ENCODE measurements at regions not wholly inside any gene's neighbourhood (a gene's known extent, or its start where the extent isn't known, plus 50 kb on each side); places are given as distances from the start of the nearest gene placed in this dataset.

- DNase-seq, result no peak
Measured at GRCh38 chr15:62935300-62936081, 107.1 kb upstream of the TPM1 start.

DNA sequence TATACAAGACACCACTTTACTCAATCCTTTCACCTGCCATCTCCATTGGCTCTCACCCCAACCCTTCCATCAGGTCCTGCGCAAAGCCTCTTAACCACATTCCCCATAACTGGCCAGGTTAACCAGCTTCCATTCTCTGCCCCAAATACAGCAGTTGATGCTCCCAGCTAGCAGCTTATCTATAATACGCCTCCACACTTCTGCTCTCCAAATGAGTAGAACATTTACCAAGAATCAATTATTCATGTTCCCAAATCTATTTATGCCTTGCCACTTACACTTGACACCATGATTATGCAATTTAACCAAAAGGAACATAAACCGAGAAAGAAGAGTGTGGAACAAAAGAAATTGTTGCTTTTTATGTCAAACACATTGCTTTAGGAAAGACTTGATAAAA lies 103.7 kb upstream of the TPM1 start:
- no peak for DNase-seq

GRCh38 chr15:62940093-62940754 lies 102.3 kb upstream of the TPM1 start:
- no peak for DNase-seq

DNA sequence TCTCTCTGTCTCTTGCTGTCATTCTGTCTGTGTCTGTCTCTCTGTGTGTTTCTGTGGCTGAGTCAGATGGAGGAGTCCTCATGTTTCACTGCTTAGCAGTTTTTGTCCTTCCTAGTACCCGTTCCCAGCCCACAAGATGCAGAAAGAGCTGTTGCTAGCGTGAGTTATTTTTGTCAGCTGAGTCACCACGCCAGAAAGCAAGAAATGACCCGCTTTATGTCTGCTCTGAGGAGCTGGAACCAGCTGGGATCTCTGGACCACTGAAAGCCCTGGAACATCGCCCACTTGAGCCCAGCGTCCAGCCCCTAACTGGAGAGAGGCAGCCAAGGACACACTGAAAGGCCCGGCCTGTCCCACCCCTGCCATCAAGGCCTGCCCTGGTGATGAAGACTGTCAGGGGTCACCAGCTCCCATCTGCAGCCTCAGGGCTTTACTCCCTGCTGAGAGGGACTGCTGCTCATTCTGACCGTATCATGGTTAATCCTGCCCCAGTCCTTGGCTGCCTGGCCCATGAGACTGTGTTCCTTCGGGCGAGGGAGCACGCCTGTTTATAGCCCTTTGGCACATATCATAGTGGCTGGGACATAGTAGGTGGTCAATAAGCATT lies 101.7 kb upstream of the TPM1 start:
- no peak for DNase-seq

- DNase-seq, result no peak
Measured at GRCh38 chr15:62941699-62942098, 100.8 kb upstream of the TPM1 start.

GRCh38 chr15:62942428-62942827 lies 100.1 kb upstream of the TPM1 start:
- no peak for DNase-seq

- no peak for DNase-seq
Measured at GRCh38 chr15:62945063-62945462, 97.5 kb upstream of the TPM1 start.

DNA sequence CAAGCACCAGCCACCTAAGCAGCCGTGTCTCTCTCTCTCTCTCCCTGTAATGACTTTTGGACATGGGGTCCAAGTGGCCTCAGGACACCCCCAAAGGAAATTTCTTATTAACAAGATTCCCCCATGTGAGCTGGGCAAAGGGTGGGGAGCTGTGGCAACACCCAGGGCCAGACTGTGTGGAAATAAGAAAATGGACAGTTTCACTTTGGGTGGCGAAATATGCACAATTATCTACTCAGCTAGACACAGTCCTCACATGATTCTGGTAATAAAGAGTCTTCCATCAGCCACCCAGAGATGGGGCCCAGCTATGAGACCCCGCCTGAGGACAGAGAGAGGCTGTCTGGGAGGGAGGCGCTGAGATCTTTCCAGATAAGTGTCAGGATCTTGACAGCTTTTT lies 96.8 kb upstream of the TPM1 start:
- DNase-seq, result no peak

GRCh38 chr15:62946940-62947339 lies 95.6 kb upstream of the TPM1 start:
- no peak for DNase-seq

DNA sequence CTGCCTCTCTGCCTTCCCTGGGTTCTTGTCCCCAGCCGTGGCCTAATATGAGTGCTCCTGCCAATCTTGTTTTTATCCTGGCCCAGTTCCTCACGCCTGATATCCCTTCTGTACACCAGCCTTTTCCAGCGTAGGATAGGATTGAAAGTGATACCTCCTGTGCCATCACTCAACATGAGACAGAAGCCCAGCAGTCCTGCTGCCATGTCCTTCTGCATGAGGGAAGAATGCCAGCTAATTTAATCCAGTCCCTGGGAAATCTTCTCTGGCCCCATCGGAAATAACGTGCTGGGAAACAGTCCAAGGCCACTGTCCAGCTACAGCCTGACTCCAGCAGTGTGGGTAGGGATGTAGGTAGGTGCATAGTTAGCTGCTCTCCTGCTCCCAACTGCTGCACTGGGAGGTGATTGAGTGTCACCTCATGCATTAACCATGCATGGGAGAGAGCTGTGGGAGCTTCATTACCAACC lies 92.0 kb upstream of the TPM1 start:
- DNase-seq, result no peak

- no peak for DNase-seq
Measured at GRCh38 chr15:62951481-62951880, 91.1 kb upstream of the TPM1 start.

- no peak for DNase-seq
Measured at GRCh38 chr15:62953021-62953420, 89.5 kb upstream of the TPM1 start.

GRCh38 chr15:62953496-62954045 lies 89.0 kb upstream of the TPM1 start:
- DNase-seq, result no peak

- no peak for DNase-seq
Measured at GRCh38 chr15:62957130-62957529, 85.4 kb upstream of the TPM1 start.

DNA sequence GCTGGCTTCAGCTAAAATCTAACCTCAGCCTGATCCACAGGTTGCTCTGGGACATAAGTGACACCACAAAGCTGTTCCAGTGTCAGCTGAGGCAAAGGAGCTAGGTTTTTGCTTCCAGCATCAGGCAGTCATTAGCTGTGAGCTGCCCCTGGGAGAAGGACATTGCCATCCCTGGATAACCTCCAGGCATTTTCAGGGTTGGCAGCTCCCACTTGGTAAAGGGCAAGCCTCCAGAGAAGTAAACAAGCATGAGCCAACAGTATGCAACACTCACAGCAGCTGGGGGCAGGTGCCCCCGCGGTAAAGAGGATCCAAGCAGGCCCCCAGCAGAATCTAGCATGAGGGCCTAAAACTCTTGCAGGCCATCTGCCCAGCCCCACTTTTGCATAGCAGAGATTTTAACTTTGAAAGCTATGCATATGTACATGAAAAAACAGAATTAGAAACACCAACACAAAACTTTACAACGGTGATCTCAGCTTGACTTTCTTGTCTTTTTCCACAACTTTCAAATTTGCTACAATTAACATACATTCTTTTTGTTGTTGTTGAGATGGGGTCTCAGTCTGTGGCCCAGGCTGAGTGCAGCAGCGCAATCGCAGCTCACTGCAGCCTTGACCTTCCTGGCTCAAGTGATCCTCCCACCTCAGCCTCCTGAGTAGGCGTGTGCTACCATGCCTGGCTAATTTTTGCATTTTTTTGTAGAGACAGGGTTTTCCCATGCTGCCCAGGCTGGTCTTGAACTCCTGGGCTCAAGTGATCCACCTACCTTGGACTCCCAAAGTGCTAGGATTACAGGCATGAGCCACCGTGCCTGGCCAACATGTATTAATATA lies 83.8 kb upstream of the TPM1 start:
- DNase-seq, result no peak

- no peak for DNase-seq
Measured at GRCh38 chr15:62961134-62961533, 81.4 kb upstream of the TPM1 start.

DNA sequence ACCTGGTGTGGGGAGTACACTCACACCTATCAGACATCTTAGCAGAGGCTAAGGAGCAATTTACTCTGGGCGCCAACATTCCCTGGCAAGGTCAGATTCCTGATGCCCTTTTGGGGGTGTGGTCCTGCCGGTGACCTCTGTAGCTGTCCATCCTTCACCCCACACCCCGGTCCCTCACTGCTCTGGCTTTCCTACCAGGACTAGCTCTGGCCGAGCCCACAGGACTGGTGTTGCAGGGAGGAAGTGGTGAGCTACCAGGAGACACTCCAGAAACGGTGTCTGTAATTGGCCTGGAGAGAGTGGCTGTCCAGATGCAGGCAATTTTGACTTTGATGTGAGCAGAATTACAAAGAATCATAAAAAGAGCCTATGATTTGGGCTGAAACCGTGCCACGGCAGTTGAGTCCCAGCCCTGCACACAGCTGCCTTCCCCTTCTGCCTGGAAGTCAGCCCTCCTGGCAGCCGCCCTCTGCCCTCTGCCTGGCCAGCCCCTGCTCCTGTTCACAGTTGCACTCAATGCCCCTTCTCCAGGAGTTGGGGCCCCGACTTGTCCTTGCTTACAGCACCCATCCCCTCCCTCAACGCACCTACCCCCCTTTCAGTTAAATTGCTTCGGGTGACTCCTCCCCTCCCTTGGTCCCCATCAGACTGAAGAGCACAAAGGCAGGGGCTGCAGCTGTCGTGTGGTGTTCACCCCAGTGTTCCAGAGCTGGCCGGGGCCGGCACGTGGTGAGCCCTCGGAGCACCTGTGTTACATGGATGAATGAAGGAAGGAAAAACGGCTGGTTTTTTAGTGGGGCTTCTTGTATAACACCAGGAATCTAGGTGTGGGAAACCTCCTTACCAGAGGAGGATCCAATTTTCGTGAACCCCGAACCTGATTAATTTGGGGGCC lies 80.2 kb upstream of the TPM1 start:
- DNase-seq, result no peak

DNA sequence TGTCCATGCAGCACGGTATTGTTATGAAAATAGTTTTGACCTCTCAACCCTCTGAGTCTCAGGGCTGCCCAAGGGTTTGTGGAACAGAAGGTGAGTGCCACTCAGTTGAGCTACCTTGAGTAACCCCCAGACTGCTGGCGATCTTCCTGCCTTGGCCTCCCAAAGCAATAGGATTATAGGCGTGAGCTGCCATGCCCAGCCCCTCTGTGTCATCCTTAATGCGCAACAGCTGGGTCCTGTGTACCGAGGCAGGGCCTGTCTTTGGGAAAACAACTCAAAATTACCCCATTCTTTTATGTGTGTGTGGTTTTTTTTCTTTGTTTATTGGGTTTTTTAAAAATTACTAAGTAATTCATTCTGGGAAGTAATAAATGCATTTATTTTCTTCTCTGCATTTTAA lies 78.3 kb upstream of the TPM1 start:
- no peak for DNase-seq

- DNase-seq, result no peak
Measured at GRCh38 chr15:62966294-62967078, 76.1 kb upstream of the TPM1 start.

DNA sequence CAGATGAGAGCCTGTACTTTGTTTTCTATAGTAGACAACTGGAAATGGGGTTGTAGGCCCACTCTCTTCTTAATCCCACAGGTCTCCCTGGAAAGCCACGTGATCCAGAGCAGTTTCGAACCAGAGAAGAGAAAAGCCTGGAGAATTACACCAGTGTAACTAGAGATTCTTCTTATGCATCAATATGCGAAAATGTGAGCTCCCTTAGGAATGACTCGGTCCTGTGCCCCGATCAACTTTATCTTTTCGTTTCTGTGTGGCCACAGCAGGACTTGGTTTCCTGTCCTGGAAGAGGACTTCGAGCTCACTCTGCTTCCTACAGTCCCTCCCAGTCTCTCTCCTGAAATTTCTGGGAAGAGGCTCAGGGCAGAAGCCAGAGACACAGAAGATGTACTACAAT lies 73.8 kb upstream of the TPM1 start:
- DNase-seq, result no peak

Data from NCI-H1930 (cell line).